ENCODE measurements at regions not wholly inside any gene's neighbourhood (a gene's known extent, or its start where the extent isn't known, plus 50 kb on each side); places are given as distances from the start of the nearest gene placed in this dataset.

DNA sequence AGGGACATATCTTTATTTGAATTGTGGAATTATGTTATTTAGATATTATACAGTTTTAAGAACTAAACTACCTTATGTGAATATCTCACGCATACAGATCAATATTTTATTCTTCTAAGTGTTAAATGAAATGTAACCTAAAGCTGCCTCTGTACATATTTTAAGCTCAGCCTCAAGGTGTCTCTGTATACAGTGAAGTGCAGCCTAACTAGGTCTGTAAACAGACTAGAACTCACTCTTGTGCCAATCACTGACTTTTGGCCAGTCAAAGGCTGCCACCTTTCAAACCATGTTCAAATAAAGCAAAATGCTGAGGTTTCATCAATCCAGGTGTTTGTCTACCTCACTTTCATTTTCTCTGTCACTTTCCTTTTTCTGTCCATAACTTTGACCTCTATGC, 1074.5 kb upstream of the PRKX start:
- DNase-seq (ENCODE audit: low read depth): no peak
- TF ChIP-seq, protein P1, sequence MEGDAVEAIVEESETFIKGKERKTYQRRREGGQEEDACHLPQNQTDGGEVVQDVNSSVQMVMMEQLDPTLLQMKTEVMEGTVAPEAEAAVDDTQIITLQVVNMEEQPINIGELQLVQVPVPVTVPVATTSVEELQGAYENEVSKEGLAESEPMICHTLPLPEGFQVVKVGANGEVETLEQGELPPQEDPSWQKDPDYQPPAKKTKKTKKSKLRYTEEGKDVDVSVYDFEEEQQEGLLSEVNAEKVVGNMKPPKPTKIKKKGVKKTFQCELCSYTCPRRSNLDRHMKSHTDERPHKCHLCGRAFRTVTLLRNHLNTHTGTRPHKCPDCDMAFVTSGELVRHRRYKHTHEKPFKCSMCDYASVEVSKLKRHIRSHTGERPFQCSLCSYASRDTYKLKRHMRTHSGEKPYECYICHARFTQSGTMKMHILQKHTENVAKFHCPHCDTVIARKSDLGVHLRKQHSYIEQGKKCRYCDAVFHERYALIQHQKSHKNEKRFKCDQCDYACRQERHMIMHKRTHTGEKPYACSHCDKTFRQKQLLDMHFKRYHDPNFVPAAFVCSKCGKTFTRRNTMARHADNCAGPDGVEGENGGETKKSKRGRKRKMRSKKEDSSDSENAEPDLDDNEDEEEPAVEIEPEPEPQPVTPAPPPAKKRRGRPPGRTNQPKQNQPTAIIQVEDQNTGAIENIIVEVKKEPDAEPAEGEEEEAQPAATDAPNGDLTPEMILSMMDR (conservative IDR thresholded peaks at IDR 0.05; ENCODE audit: low read depth, low read length): no peak
- no peak overlapping the region for H3K4me3 ChIP-seq (ENCODE audit: low read depth, low read length)

DNA sequence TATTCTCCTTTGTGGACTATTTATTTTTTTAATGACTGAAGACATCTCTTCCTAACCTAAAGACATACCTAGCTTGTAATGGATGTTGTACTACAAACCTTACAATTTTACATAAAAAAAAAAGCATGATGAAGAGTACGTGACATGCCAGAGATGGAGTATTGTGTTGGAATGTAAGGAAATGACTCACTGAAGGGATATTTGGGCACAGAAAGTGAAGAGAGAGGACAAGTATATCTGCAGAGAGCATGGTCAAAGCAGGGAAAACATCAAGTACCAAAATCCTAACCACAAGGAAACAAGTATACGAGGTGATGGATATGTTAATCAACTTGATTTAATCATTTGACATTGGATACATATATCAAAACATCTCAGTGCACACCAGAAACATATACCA, 1051.4 kb upstream of the PRKX start:
- no peak for DNase-seq (ENCODE audit: low read depth)
- H3K4me3 ChIP-seq (ENCODE audit: low read depth, low read length): no peak overlapping the region
- TF ChIP-seq, protein P1 (conservative IDR thresholded peaks at IDR 0.05; ENCODE audit: low read depth, low read length): no peak

DNA sequence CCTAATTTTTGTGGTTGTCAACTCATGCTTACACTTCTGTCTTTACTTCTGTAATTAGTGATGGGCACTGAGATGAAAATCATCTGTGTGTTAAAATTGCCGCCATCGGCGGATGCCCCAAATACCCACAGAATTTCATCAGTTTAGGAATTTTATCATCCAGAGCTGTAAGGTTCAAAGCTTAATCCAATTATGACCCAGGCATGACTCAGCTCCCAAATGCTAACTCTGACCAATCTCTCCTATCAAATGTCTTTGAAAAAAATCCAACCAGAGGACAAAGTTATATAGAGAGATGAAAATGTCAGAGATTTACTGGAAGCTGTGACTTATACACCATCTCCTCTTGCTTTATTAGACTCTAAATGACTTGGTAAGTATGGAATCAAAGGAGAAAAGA, 1048.7 kb upstream of the PRKX start:
- no peak overlapping the region for H3K4me3 ChIP-seq (ENCODE audit: low read depth, low read length)
- DNase-seq (ENCODE audit: low read depth): no peak

DNA sequence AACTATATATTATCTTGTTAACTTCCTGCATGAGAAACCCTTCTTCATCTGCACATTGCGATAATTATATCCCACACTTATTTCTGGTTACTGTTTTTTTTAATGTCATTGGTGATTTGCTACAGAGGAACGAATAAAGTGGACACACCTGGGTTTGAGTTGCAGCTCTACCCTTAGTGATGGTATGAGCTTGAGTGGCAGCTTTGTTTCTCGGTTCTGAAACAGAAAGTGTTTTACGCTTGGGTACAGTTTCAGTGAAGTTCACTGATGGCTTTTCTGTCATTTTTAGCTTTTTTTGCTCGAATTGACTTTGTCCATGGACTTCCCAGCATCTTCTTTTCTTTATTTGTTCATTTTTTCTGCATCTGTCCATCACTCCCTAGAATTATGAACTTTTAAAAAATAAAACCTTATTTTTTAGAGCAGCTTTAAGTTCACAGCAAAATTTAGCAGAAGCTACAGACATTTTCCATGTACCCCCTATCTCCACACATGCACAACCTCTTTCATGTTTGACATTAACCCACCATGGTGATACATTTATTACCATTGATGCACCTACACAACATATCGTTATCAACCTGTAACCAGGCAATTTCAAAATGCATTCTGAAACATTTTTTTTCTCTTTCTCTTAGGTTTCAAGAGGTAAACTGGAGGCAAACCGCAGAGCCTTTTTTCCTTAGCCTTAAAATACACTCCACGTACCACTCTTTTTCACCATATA, 1041.6 kb upstream of the PRKX start:
- TF ChIP-seq, protein P1 (conservative IDR thresholded peaks at IDR 0.05; ENCODE audit: low read depth, low read length): no peak
- DNase-seq (ENCODE audit: low read depth): no peak
- H3K4me3 ChIP-seq (ENCODE audit: low read depth, low read length): no peak overlapping the region

More for the DNA sequence above, 1048.7 kb upstream of the PRKX start:
- TF ChIP-seq, protein P1 (conservative IDR thresholded peaks at IDR 0.05; ENCODE audit: low read depth, low read length): no peak

DNA sequence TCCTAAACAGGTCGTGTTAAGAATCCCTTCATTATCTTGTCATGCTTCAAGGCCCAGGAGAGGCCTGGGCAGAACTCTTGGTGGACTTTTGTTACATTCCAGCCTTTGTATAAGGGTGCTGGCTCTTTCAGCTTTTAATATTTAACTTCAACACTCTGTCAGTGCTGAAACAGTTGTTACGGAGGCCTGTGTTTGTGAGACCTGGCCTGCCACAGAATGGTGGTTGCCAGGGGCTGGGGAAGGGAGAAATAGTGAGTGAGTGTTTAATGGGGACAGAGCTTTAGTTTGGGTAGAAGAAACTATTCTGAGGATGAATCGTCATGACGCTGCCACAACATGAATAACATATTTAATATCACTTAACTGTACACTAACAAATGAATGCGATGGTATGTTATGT, 1027.6 kb upstream of the PRKX start:
- H3K4me3 ChIP-seq (ENCODE audit: low read depth, low read length): no peak overlapping the region
- TF ChIP-seq, protein P1 (conservative IDR thresholded peaks at IDR 0.05; ENCODE audit: low read depth, low read length): no peak
- DNase-seq (ENCODE audit: low read depth): peak; percentile 12

DNA sequence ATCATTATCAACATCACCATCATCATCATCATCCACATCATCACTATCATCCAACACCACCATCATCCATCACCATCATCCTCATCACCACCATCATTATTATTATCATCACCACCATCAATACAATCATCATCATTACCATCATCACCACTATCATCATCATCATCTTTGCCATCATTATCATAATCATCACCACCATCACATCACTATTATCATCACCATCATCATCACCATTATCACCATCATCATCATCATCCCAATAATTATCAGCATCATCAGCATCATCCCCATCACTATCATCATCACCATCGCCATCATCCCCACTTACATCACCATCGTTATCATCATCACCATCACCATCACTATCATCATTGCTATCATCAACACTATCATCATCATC, 1021.9 kb upstream of the PRKX start:
- DNase-seq (ENCODE audit: low read depth): no peak
- H3K4me3 ChIP-seq (ENCODE audit: low read depth, low read length): no peak overlapping the region
- TF ChIP-seq, protein P1 (conservative IDR thresholded peaks at IDR 0.05; ENCODE audit: low read depth, low read length): no peak
